SK-N-SH (cell line): ENCODE measurements at regions not wholly inside any gene's neighbourhood (a gene's known extent, or its start where the extent isn't known, plus 50 kb on each side); places are given as distances from the start of the nearest gene placed in this dataset.

Experiments
- CHD2 ChIP-seq: fragments of 150-350 bp; IDR thresholded peaks from 2 replicates; pipeline ENCODE4 v1.6.1; 2018; ENCODE audit warnings: low read length; ENCODE audit not compliant: partially characterized antibody
- EP300 ChIP-seq, 2 experiments: IDR thresholded peaks; 2 replicates each; pipeline versions ENCODE4 v1.4.0 to v1.6.1; 2012; ENCODE audit warnings: borderline replicate concordance in 1 of 2, low read depth in 1 of 2, low read length in 1 of 2
- JUND ChIP-seq: IDR thresholded peaks from 2 replicates; pipeline ENCODE4 v1.4.0; 2012
- POLR2AphosphoS5 ChIP-seq: IDR thresholded peaks from 2 replicates; pipeline ENCODE4 v1.6.1; 2012; ENCODE audit warnings: low read depth, low read length
- SIN3A ChIP-seq: IDR thresholded peaks from 2 replicates; pipeline ENCODE4 v1.6.1; 2012; ENCODE audit warnings: low read depth, mild to moderate bottlenecking, low read length, moderate library complexity, borderline replicate concordance
- SMC3 ChIP-seq: IDR thresholded peaks from 2 replicates; pipeline ENCODE4 v1.6.1; 2012; ENCODE audit warnings: low read depth, low read length, improper control_type of control experiment
- TCF12 ChIP-seq: IDR thresholded peaks from 2 replicates; pipeline ENCODE4 v1.4.0; 2012
- YY1 ChIP-seq: IDR thresholded peaks from 2 replicates; pipeline ENCODE4 v1.4.0; 2012; ENCODE audit warnings: low read depth, mild to moderate bottlenecking
- TF ChIP-seq, protein P1 (sequence below): fragments of 200-600 bp; sonication (generic); IDR thresholded peaks from 2 replicates; pipeline ENCODE4 v1.6.1; 2017; ENCODE audit warnings: antibody characterized with exemption, mild to moderate bottlenecking, moderate library complexity
- TF ChIP-seq, protein P2 (sequence below): fragments of 150-350 bp; IDR thresholded peaks from 2 replicates; pipeline ENCODE4 v1.6.1; 2017; ENCODE audit warnings: antibody characterized with exemption, low read length, low read depth, borderline replicate concordance
- TF ChIP-seq, protein P3 (sequence below): IDR thresholded peaks from 2 replicates; pipeline ENCODE4 v1.4.0; 2012; ENCODE audit warnings: low read depth
- TF ChIP-seq, protein P4 (sequence below): fragments of 150-350 bp; IDR thresholded peaks from 2 replicates; pipeline ENCODE4 v1.6.1; 2016; ENCODE audit warnings: mild to moderate bottlenecking, low read depth, low read length

DNA sequence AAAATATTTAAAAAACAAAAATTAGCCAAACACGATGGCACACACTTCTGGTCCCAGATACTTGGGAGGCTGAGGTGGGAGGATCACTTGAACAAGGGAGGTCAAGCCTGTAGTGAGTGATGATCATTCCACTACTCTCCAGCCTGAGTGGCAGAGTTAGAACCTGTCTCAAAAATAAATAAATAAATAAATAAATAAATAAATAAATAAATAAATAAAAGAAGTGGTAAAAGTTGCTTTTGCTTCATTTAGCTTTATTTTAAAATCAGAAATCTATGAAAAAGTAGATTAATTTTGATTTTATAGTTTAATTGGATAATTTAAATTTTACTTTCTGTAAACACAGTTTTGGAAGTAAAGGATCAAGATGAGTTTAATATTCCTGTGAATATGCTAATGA lies 552.9 kb upstream of the PCDH10 start:
- TF ChIP-seq, protein P1, sequence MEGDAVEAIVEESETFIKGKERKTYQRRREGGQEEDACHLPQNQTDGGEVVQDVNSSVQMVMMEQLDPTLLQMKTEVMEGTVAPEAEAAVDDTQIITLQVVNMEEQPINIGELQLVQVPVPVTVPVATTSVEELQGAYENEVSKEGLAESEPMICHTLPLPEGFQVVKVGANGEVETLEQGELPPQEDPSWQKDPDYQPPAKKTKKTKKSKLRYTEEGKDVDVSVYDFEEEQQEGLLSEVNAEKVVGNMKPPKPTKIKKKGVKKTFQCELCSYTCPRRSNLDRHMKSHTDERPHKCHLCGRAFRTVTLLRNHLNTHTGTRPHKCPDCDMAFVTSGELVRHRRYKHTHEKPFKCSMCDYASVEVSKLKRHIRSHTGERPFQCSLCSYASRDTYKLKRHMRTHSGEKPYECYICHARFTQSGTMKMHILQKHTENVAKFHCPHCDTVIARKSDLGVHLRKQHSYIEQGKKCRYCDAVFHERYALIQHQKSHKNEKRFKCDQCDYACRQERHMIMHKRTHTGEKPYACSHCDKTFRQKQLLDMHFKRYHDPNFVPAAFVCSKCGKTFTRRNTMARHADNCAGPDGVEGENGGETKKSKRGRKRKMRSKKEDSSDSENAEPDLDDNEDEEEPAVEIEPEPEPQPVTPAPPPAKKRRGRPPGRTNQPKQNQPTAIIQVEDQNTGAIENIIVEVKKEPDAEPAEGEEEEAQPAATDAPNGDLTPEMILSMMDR = no peak
- TF ChIP-seq EP300 (IDR thresholded peaks at IDR 0.05; ENCODE audit: borderline replicate concordance in 1 of 2, low read depth in 1 of 2, low read length in 1 of 2) = no peak
- TF ChIP-seq POLR2AphosphoS5 = no peak
- no peak for TF ChIP-seq SMC3
- TF ChIP-seq SIN3A = no peak
- TF ChIP-seq, protein P2, sequence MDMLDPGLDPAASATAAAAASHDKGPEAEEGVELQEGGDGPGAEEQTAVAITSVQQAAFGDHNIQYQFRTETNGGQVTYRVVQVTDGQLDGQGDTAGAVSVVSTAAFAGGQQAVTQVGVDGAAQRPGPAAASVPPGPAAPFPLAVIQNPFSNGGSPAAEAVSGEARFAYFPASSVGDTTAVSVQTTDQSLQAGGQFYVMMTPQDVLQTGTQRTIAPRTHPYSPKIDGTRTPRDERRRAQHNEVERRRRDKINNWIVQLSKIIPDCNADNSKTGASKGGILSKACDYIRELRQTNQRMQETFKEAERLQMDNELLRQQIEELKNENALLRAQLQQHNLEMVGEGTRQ = no peak
- TF ChIP-seq, protein P3, sequence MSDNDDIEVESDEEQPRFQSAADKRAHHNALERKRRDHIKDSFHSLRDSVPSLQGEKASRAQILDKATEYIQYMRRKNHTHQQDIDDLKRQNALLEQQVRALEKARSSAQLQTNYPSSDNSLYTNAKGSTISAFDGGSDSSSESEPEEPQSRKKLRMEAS = no peak
- TF ChIP-seq TCF12 = no peak
- no peak for TF ChIP-seq JUND
- no peak for TF ChIP-seq CHD2
- TF ChIP-seq, protein P4, sequence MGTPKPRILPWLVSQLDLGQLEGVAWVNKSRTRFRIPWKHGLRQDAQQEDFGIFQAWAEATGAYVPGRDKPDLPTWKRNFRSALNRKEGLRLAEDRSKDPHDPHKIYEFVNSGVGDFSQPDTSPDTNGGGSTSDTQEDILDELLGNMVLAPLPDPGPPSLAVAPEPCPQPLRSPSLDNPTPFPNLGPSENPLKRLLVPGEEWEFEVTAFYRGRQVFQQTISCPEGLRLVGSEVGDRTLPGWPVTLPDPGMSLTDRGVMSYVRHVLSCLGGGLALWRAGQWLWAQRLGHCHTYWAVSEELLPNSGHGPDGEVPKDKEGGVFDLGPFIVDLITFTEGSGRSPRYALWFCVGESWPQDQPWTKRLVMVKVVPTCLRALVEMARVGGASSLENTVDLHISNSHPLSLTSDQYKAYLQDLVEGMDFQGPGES = no peak
- no peak for TF ChIP-seq YY1
